ENCODE measurements at regions not wholly inside any gene's neighbourhood (a gene's known extent, or its start where the extent isn't known, plus 50 kb on each side); places are given as distances from the start of the nearest gene placed in this dataset.
A peak's percentile ranks its signal among the peaks of the same experiment; 100 is the strongest.

DNA sequence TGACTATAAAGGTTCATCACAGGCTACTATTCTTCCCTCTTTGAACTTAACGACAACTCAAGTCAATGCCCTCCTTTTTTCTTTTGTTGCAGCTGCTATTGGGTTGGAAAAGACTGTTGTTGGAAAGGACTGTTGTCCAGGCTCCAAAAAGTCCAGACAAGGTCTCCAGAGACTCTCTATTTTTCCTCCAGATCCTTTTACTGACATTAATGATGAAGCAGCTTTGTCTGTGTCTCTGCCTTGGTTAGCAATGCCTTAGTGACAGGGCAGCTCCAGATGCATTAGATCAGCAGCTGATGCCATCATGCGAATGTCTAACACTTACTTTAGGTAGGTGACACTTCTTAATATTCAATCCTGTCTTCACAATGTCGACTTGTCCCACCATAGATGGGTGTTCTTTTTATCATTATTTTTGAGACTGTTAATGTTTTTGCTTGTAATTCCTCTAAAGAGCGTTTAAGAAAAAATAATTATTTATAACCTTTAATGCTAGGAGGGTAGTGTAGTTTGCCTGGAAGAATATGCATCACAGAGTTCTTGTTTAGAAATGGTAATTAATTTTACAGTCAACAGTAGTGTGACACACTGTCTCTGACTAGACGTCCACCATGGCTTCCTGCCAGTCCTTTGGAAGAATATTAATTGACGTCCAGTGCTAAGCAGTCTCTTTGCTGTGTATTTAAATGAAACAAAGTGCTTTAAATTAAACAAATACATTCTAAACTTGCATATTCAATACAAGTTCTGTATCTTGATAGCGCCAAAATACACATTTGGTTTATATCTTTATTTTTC, 492.2 kb downstream of the NR2F1-AS1 start:
- no peaks in the 10 kb centered on the region for H3K36me3 ChIP-seq (ENCODE audit: insufficient read depth in 1 of 2, low read depth in 1 of 2)
- TF ChIP-seq, protein P1, sequence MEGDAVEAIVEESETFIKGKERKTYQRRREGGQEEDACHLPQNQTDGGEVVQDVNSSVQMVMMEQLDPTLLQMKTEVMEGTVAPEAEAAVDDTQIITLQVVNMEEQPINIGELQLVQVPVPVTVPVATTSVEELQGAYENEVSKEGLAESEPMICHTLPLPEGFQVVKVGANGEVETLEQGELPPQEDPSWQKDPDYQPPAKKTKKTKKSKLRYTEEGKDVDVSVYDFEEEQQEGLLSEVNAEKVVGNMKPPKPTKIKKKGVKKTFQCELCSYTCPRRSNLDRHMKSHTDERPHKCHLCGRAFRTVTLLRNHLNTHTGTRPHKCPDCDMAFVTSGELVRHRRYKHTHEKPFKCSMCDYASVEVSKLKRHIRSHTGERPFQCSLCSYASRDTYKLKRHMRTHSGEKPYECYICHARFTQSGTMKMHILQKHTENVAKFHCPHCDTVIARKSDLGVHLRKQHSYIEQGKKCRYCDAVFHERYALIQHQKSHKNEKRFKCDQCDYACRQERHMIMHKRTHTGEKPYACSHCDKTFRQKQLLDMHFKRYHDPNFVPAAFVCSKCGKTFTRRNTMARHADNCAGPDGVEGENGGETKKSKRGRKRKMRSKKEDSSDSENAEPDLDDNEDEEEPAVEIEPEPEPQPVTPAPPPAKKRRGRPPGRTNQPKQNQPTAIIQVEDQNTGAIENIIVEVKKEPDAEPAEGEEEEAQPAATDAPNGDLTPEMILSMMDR (IDR thresholded peaks at IDR 0.05) = no peak
- DNase-seq (no peak), ATAC-seq (no peak)
- WGBS, 3 donors = 33 to 41% (median 34%) methylated on average over 7 of the region's 7 CpGs
- H3K4me1 ChIP-seq = no peaks in the 10 kb centered on the region
- H3K4me3 ChIP-seq = no peak overlapping the region
- intact Hi-C loops (cut with DNase I) = no loop called here
- no peaks in the 10 kb centered on the region for H3K27me3 ChIP-seq (ENCODE audit: insufficient read depth in 3 of 3, low read length in 2 of 3)
- no peaks in the 10 kb centered on the region for H3K9me3 ChIP-seq
- no peak overlapping the region for H3K27ac ChIP-seq

DNA sequence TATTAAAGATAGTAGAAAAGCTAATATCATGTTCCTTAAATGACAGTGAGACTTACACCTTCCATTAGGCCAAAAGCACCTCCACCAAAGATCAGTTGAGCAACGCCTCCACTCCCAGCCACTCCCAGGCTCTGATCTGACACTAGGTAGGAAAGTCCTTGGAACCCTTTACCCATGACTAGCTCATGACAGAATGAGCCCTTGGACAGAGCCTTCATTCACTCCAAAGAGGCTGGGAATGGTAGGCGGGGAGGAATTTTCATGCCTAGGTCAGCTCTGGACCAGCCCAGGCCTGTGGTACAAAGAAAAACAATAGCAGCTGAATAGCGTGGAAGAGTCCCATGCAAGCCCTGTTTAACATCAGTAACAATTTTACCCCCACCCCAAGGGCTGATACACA, 493.7 kb downstream of the NR2F1-AS1 start:
- 88 to 100% (median 95%) methylated on average over 3 of the region's 3 CpGs for WGBS, 3 donors
- ATAC-seq = no peak
- no peaks in the 10 kb centered on the region for H3K4me1 ChIP-seq

DNA sequence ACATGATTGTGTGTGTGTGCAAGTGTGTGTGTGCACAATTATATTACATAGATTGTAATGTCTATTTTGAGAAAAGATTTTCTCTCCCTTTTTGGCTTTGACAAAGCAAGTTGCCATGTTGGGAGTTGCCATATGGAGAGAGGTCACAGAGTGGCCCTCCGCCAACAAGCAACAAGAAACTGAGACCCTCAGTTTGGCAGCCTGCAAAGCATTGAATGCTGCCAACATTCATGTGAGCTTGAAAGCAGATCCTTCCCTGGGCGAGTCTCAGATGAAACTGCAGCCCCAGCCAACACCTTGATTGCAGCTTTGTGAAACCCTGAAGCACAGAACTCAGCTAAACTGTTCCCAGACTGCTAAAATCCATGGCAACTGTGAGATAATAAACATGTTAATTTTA, 498.0 kb downstream of the NR2F1-AS1 start:
- WGBS, 3 donors = 63 to 66% (median 66%) methylated on average over 2 of the region's 2 CpGs
- H3K27ac ChIP-seq = no peak overlapping the region
- no peak for ATAC-seq

More for the DNA sequence above, 493.7 kb downstream of the NR2F1-AS1 start:
- no peak for DNase-seq
- TF ChIP-seq, protein P1 (IDR thresholded peaks at IDR 0.05) = no peak
- Histone ChIP-seq H3K27me3 (ENCODE audit: insufficient read depth in 3 of 3, low read length in 2 of 3) (no peaks in the 10 kb centered on the region), H3K4me3 (no peak overlapping the region), H3K9me3 (no peaks in the 10 kb centered on the region), H3K36me3 (ENCODE audit: insufficient read depth in 1 of 2, low read depth in 1 of 2) (no peaks in the 10 kb centered on the region), H3K27ac (no peak overlapping the region)
- intact Hi-C loops (cut with DNase I) = no loop called here

DNA sequence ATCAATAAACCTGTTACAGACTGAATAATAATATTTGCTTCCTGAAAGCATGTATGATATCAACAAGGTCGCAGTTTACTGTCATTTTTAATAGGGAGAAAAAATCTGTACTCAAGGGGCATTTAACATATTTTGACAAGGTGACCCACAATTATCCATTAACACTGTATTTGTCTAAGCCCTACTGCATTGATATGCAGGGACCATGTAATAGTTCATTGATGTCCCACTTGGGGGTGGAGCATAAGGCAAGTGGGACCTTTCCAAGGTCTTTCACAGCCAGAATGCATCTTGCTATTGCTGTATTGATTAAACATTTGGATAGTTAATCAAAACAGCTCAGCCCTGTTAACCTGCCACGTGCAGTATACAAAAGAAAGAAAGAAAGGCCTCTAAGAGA, 502.0 kb downstream of the NR2F1-AS1 start:
- peak overlapping the region; percentile 63 for H3K27ac ChIP-seq
- H3K36me3 ChIP-seq (ENCODE audit: insufficient read depth in 1 of 2, low read depth in 1 of 2) = no peaks in the 10 kb centered on the region
- H3K27me3 ChIP-seq (ENCODE audit: insufficient read depth in 3 of 3, low read length in 2 of 3) = no peaks in the 10 kb centered on the region
- no peaks in the 10 kb centered on the region for H3K9me3 ChIP-seq
- DNase-seq = no peak
- no peak for ATAC-seq
- no peak overlapping the region for H3K4me3 ChIP-seq
- WGBS, 3 donors = 63 to 70% (median 69%) methylated on average over 2 of the region's 2 CpGs
- TF ChIP-seq, protein P1 (IDR thresholded peaks at IDR 0.05) = no peak
- intact Hi-C loops (cut with DNase I) = no loop called here
- peaks cover 7% of the 10 kb centered on the region for H3K4me1 ChIP-seq

More for the DNA sequence above, 498.0 kb downstream of the NR2F1-AS1 start:
- Histone ChIP-seq H3K4me1 (peaks cover 7% of the 10 kb centered on the region), H3K4me3 (no peak overlapping the region), H3K27me3 (ENCODE audit: insufficient read depth in 3 of 3, low read length in 2 of 3) (no peaks in the 10 kb centered on the region), H3K36me3 (ENCODE audit: insufficient read depth in 1 of 2, low read depth in 1 of 2) (no peaks in the 10 kb centered on the region), H3K9me3 (no peaks in the 10 kb centered on the region)
- intact Hi-C loops (cut with DNase I) = no loop called here
- no peak for DNase-seq
- TF ChIP-seq, protein P1 (IDR thresholded peaks at IDR 0.05) = no peak
